IMR-90 (cell line): ENCODE measurements at regions not wholly inside any gene's neighbourhood (a gene's known extent, or its start where the extent isn't known, plus 50 kb on each side); places are given as distances from the start of the nearest gene placed in this dataset.

Experiments
- ATAC-seq: fragments of 200-7000 bp; cut with Tn5 transposase; 2 replicates; pipeline ENCODE4 v1.9.1; 2020; ENCODE audit warnings: low read depth, mild to moderate bottlenecking, moderate library complexity
- BruUV-seq: library from RNA; stranded (reverse); fragments of 400-500 nt; replicated peaks from 2 replicates; lab custom pipeline; 2021; lab: Mats Ljungman, UMichigan
- CTCF ChIA-PET: fragments of 300-600 bp; formaldehyde crosslinking; extraction: SDS; loops from one replicate; lab custom pipeline; 2021; ENCODE audit warnings: antibody characterized with exemption; lab: Yijun Ruan, JAX
- POLR2A ChIA-PET: fragments of 300-600 bp; sonication (Branson Sonifier 250); formaldehyde crosslinking; loops from one replicate; lab custom pipeline; 2022; ENCODE audit warnings: antibody characterized with exemption; ENCODE audit not compliant: unreplicated experiment; lab: Charles Lee
- DNase-seq: peaks from one replicate; pipeline ENCODE4 v3.0.0; 2013
- H2AFZ ChIP-seq: replicated peaks from 2 replicates; pipeline ENCODE3; 2013; ENCODE audit warnings: low read length, mild to moderate bottlenecking; ENCODE audit not compliant: poor library complexity
- H2AK5ac ChIP-seq: 2 replicates; pipeline ENCODE4 v1.6.1; 2013; ENCODE audit warnings: low read depth, low read length, inconsistent platforms
- H2AK9ac ChIP-seq: replicated peaks from 2 replicates; pipeline ENCODE3; 2013; ENCODE audit warnings: mild to moderate bottlenecking, low read depth, low read length, moderate library complexity; ENCODE audit not compliant: poor library complexity
- H2BK120ac ChIP-seq: 2 replicates; pipeline ENCODE4 v1.6.1; 2013; ENCODE audit warnings: low read depth, low read length, inconsistent platforms
- H2BK15ac ChIP-seq: 3 replicates; pipeline ENCODE4 v1.6.1; 2013; ENCODE audit warnings: low read depth, low read length, inconsistent platforms
- H2BK20ac ChIP-seq: 2 replicates; pipeline ENCODE4 v1.6.1; 2013; ENCODE audit warnings: low read depth, mild to moderate bottlenecking, inconsistent platforms, low read length, moderate library complexity
- H2BK5ac ChIP-seq: 2 replicates; pipeline ENCODE4 v1.6.1; 2013; ENCODE audit warnings: mild to moderate bottlenecking, low read depth, low read length, inconsistent platforms; ENCODE audit not compliant: poor library complexity, severe bottlenecking
- H3K14ac ChIP-seq: replicated peaks from 2 replicates; pipeline ENCODE4 v1.6.1; 2013; ENCODE audit warnings: low read depth, low read length, inconsistent platforms
- H3K18ac ChIP-seq: 2 replicates; pipeline ENCODE4 v1.6.1; 2013; ENCODE audit warnings: low read depth, low read length, control low read depth
- H3K23ac ChIP-seq: 2 replicates; pipeline ENCODE4 v1.6.1; 2013; ENCODE audit warnings: low read depth, low read length, inconsistent platforms
- H3K27ac ChIP-seq: 2 replicates; pipeline ENCODE4 v1.5.1; 2013; ENCODE audit warnings: mild to moderate bottlenecking, control low read depth, low read length; ENCODE audit not compliant: insufficient read depth
- H3K27me3 ChIP-seq: 2 replicates; pipeline ENCODE4 v1.6.1; 2013; ENCODE audit warnings: low read length; ENCODE audit not compliant: control insufficient read depth, insufficient read depth
- H3K36me3 ChIP-seq: 2 replicates; pipeline ENCODE4 v1.6.1; 2013; ENCODE audit warnings: low read length, mixed read lengths; ENCODE audit not compliant: control insufficient read depth, insufficient read depth
- H3K4ac ChIP-seq: 2 replicates; pipeline ENCODE4 v1.6.1; 2013; ENCODE audit warnings: low read depth, low read length, inconsistent platforms
- H3K4me1 ChIP-seq: 2 replicates; pipeline ENCODE4 v1.6.1; 2013; ENCODE audit warnings: low read length, mixed read lengths; ENCODE audit not compliant: control insufficient read depth, insufficient read depth
- H3K4me2 ChIP-seq: 2 replicates; pipeline ENCODE4 v1.6.1; 2013; ENCODE audit warnings: low read depth, mild to moderate bottlenecking, control low read depth, low read length, moderate library complexity
- H3K4me3 ChIP-seq: 2 replicates; pipeline ENCODE4 v1.5.1; 2013; ENCODE audit warnings: low read depth, mild to moderate bottlenecking, control low read depth, low read length, moderate library complexity; ENCODE audit not compliant: insufficient read depth
- H3K56ac ChIP-seq: 2 replicates; pipeline ENCODE4 v1.6.1; 2013; ENCODE audit warnings: low read length, inconsistent platforms; ENCODE audit not compliant: insufficient read depth; ENCODE audit errors: extremely low read depth
- H3K79me1 ChIP-seq, 2 experiments: 2 replicates each; pipeline ENCODE4 v1.6.1; 2013; ENCODE audit warnings: low read length in 2 of 2, inconsistent platforms in 1 of 2, low read depth in 1 of 2
- H3K9ac ChIP-seq: 2 replicates; pipeline ENCODE4 v1.6.1; 2013; ENCODE audit warnings: low read depth, low read length, control low read depth
- H3K9me1 ChIP-seq: 2 replicates; pipeline ENCODE4 v1.6.1; 2013; ENCODE audit warnings: low read length, inconsistent platforms; ENCODE audit not compliant: insufficient read depth
- H3K9me3 ChIP-seq: 2 replicates; pipeline ENCODE4 v1.6.1; 2013; ENCODE audit warnings: low read length; ENCODE audit not compliant: control insufficient read depth, insufficient read depth
- H4K20me1 ChIP-seq: 2 replicates; pipeline ENCODE4 v1.6.1; 2013; ENCODE audit warnings: low read length, inconsistent platforms; ENCODE audit not compliant: insufficient read depth
- H4K5ac ChIP-seq: 2 replicates; pipeline ENCODE4 v1.6.1; 2013; ENCODE audit warnings: mild to moderate bottlenecking, low read depth, low read length, control low read depth
- H4K8ac ChIP-seq, 2 experiments: 2 replicates each; pipeline ENCODE4 v1.6.1; 2013; ENCODE audit warnings: low read depth in 2 of 2, low read length in 2 of 2, control low read depth in 1 of 2, inconsistent platforms in 1 of 2
- H4K91ac ChIP-seq: 2 replicates; pipeline ENCODE4 v1.6.1; 2013; ENCODE audit warnings: low read depth, low read length, inconsistent platforms; ENCODE audit not compliant: insufficient read depth
- BHLHE40 ChIP-seq: fragments of 150-350 bp; IDR thresholded peaks from 2 replicates; pipeline ENCODE4 v1.6.1; 2016; ENCODE audit warnings: mild to moderate bottlenecking, low read depth, low read length
- CEBPB ChIP-seq: IDR thresholded peaks from 2 replicates; pipeline ENCODE4 v1.6.1; 2012; ENCODE audit warnings: low read depth, low read length, improper control_type of control experiment
- CHD1 ChIP-seq: IDR thresholded peaks from 2 replicates; pipeline ENCODE4 v1.6.1; 2012; ENCODE audit warnings: low read depth, low read length, improper control_type of control experiment
- FOS ChIP-seq: fragments of 150-350 bp; IDR thresholded peaks from 2 replicates; pipeline ENCODE4 v1.6.1; 2016; ENCODE audit warnings: low read depth, low read length
- MAZ ChIP-seq: IDR thresholded peaks from 2 replicates; pipeline ENCODE4 v1.6.1; 2012; ENCODE audit warnings: low read depth, mild to moderate bottlenecking, low read length, improper control_type of control experiment, moderate library complexity, borderline replicate concordance
- NFE2L2 ChIP-seq: fragments of 150-350 bp; IDR thresholded peaks from 2 replicates; pipeline ENCODE4 v1.6.1; 2016; ENCODE audit warnings: low read depth, mild to moderate bottlenecking, low read length
- POLR2A ChIP-seq: IDR thresholded peaks from 2 replicates; pipeline ENCODE4 v1.6.1; 2012; ENCODE audit warnings: mild to moderate bottlenecking, low read depth, low read length
- RAD21 ChIP-seq: IDR thresholded peaks from 2 replicates; pipeline ENCODE4 v1.6.1; 2012; ENCODE audit warnings: low read length, improper control_type of control experiment
- RCOR1 ChIP-seq: IDR thresholded peaks from 2 replicates; pipeline ENCODE4 v1.6.1; 2012; ENCODE audit warnings: mild to moderate bottlenecking, low read length, improper control_type of control experiment; ENCODE audit not compliant: insufficient replicate concordance
- RFX5 ChIP-seq: IDR thresholded peaks from 2 replicates; pipeline ENCODE4 v1.8.0; 2012; ENCODE audit warnings: low read depth, mild to moderate bottlenecking, low read length, moderate library complexity
- SMC3 ChIP-seq: fragments of 150-350 bp; IDR thresholded peaks from 2 replicates; pipeline ENCODE4 v1.6.1; 2016; ENCODE audit warnings: low read depth, mild to moderate bottlenecking, antibody characterized with exemption, low read length, moderate library complexity
- WGBS, 2 experiments: methylation state at CpG; one replicate each; pipeline versions ENCODE4 v1.1.5 to v1.1.7; 2013; ENCODE audit warnings: missing lambda C conversion rate in 2 of 2; ENCODE audit not compliant: insufficient read length in 1 of 2; ENCODE audit errors: extremely low coverage in 2 of 2; 5-methylcytosine and 5-hydroxymethylcytosine counted together
- dilution Hi-C: fragments of 300-500 bp; cut with HindIII; formaldehyde crosslinking; loops from one replicate; pipeline ENCODE4 v1.14.3; 2018; ENCODE audit warnings: low sequenced_read_pairs; ENCODE audit not compliant: unreplicated experiment
- in situ Hi-C: fragments of 300-500 bp; cut with MboI; formaldehyde crosslinking; loops from 3 replicates; pipeline ENCODE4 v1.14.3; 2019; ENCODE audit warnings: low sequenced_read_pairs, inconsistent platforms, mixed read lengths
- intact Hi-C: fragments of 100-400 bp; cut with micrococcal nuclease; formaldehyde crosslinking; loops from 2 replicates; pipeline ENCODE4 v1.10.0; 2022
- TF ChIP-seq, protein P1 (sequence below): fragments of 150-350 bp; IDR thresholded peaks from 2 replicates; pipeline ENCODE4 v1.6.1; 2017; ENCODE audit warnings: mild to moderate bottlenecking, antibody characterized with exemption, low read length, low read depth
- TF ChIP-seq, protein P2 (sequence below): fragments of 150-350 bp; IDR thresholded peaks from 2 replicates; pipeline ENCODE4 v1.6.1; 2016; ENCODE audit warnings: low read depth, mild to moderate bottlenecking, low read length, moderate library complexity, borderline replicate concordance

DNA sequence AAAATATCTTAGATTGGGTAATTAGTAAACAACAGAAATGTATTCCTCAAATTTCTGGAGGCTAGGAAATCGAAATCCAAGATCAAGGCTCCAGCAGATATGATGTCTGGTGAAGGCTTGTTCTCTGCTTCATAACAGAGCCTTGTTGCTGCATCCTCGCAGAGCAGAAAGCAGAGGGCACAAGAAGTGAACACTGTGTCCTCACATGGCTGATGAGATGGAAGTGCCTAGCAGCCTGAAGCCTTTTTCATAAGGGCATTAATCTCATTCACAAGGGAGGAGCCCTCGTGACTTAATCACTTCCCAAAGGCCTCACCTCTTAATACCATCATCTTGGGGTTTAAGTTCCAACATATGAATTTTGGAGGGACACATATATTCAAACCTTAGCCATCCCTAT lies 77.2 kb upstream of the FOXD3 start:
- POLR2A ChIA-PET, result no interaction called here
- Histone ChIP-seq H2BK120ac (no peak overlapping the region), H2BK15ac (no peak overlapping the region), H3K4me3 (no peak overlapping the region), H3K9me1 (no peaks in the 10 kb centered on the region), H4K5ac (no peak overlapping the region), H2AK5ac (no peak overlapping the region), H3K79me1 (no peaks in the 10 kb centered on the region), H3K18ac (no peak overlapping the region), H3K9ac (no peak overlapping the region), H3K27me3 (no peaks in the 10 kb centered on the region), H2BK5ac (no peak overlapping the region), H3K23ac (no peak overlapping the region), H4K8ac (no peak overlapping the region), H3K4me1 (no peaks in the 10 kb centered on the region), H2AK9ac (no peak overlapping the region), H3K9me3 (no peaks in the 10 kb centered on the region), H3K36me3 (no peaks in the 10 kb centered on the region), H3K4ac (no peak overlapping the region), H3K27ac (no peak overlapping the region), H2BK20ac (no peak overlapping the region), H2AFZ (no peak overlapping the region), H3K14ac (no peak overlapping the region), H3K4me2 (no peak overlapping the region), H4K91ac (no peak overlapping the region), H4K20me1 (no peaks in the 10 kb centered on the region), H3K56ac (no peak overlapping the region)
- TF ChIP-seq RFX5 (no peak), RAD21 (no peak), SMC3 (no peak), NFE2L2 (no peak), CHD1 (no peak), POLR2A (no peak), MAZ (no peak), CEBPB (no peak), RCOR1 (no peak), FOS (no peak), BHLHE40 (no peak)
- TF ChIP-seq, protein P1, sequence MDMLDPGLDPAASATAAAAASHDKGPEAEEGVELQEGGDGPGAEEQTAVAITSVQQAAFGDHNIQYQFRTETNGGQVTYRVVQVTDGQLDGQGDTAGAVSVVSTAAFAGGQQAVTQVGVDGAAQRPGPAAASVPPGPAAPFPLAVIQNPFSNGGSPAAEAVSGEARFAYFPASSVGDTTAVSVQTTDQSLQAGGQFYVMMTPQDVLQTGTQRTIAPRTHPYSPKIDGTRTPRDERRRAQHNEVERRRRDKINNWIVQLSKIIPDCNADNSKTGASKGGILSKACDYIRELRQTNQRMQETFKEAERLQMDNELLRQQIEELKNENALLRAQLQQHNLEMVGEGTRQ, result no peak
- TF ChIP-seq, protein P2, sequence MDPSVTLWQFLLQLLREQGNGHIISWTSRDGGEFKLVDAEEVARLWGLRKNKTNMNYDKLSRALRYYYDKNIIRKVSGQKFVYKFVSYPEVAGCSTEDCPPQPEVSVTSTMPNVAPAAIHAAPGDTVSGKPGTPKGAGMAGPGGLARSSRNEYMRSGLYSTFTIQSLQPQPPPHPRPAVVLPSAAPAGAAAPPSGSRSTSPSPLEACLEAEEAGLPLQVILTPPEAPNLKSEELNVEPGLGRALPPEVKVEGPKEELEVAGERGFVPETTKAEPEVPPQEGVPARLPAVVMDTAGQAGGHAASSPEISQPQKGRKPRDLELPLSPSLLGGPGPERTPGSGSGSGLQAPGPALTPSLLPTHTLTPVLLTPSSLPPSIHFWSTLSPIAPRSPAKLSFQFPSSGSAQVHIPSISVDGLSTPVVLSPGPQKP, result no peak
- no CpG with 5 or more reads among the region's 3 CpGs for WGBS, 2 experiments
- no TSS peak for BruUV-seq
- intact Hi-C loops, result no loop called here
- in situ Hi-C loops, result no loop called here
- dilution Hi-C loops, result no loop called here
- DNase-seq, result no peak
- CTCF ChIA-PET, result no interaction called here
- ATAC-seq, result no peak
